HG03469 (cell line): ENCODE measurements at regions not wholly inside any gene's neighbourhood (a gene's known extent, or its start where the extent isn't known, plus 50 kb on each side); places are given as distances from the start of the nearest gene placed in this dataset.
"Not testable (repeated sequence)": the region's sequence is repeated elsewhere in the genome, so short reads cannot be mapped to it uniquely, and the experiment has no call there.

Experiments
- ATAC-seq: cut with Tn5 transposase; IDR thresholded peaks from one replicate; pipeline ENCODE4 v1.9.1; 2021; ENCODE audit warnings: mild to moderate bottlenecking, moderate library complexity, moderate number of reproducible peaks; ENCODE audit not compliant: unreplicated experiment

- ATAC-seq: no peak
These were observed 71.4 kb downstream of the TLR4 start for GRCh38 chr9:117775591-117775990.

- peak; percentile 43 for ATAC-seq
These were observed 73.6 kb downstream of the TLR4 start for GRCh38 chr9:117777823-117778222.

GRCh38 chr9:117779760-117780159, 75.6 kb downstream of the TLR4 start:
- no peak for ATAC-seq

- ATAC-seq: peak; percentile 49
These were observed 79.0 kb downstream of the TLR4 start for GRCh38 chr9:117782931-117783788.

- ATAC-seq: peak; percentile 80
These were observed 79.6 kb downstream of the TLR4 start for GRCh38 chr9:117783828-117784227.

GRCh38 chr9:117784996-117785395, 80.8 kb downstream of the TLR4 start:
- ATAC-seq: no peak

- ATAC-seq: no peak
These were observed 83.5 kb downstream of the TLR4 start for GRCh38 chr9:117787746-117788145.

- no peak for ATAC-seq
These were observed 91.1 kb downstream of the TLR4 start for GRCh38 chr9:117795271-117795670.

GRCh38 chr9:117796681-117797080, 92.5 kb downstream of the TLR4 start:
- no peak for ATAC-seq

GRCh38 chr9:117800389-117800788, 96.2 kb downstream of the TLR4 start:
- ATAC-seq: no peak

GRCh38 chr9:117809751-117810150, 105.5 kb downstream of the TLR4 start:
- no peak for ATAC-seq

- peak; percentile 87 for ATAC-seq
These were observed 111.1 kb downstream of the TLR4 start for GRCh38 chr9:117815315-117815714.

GRCh38 chr9:117815948-117816347, 111.7 kb downstream of the TLR4 start:
- ATAC-seq: peak; percentile 23

- ATAC-seq: no peak
These were observed 117.8 kb downstream of the TLR4 start for GRCh38 chr9:117821954-117822353.

GRCh38 chr9:117823576-117823975, 119.4 kb downstream of the TLR4 start:
- ATAC-seq: no peak

GRCh38 chr9:117825609-117826347, 121.6 kb downstream of the TLR4 start:
- ATAC-seq: peak; percentile 97

GRCh38 chr9:117826837-117827236, 122.6 kb downstream of the TLR4 start:
- no peak for ATAC-seq

GRCh38 chr9:117827456-117827855, 123.3 kb downstream of the TLR4 start:
- no peak for ATAC-seq

- ATAC-seq: no peak
These were observed 124.3 kb downstream of the TLR4 start for GRCh38 chr9:117828466-117828865.

GRCh38 chr9:117835798-117836197, 131.6 kb downstream of the TLR4 start:
- ATAC-seq: peak; percentile 87

- ATAC-seq: no peak
These were observed 135.7 kb downstream of the TLR4 start for GRCh38 chr9:117839862-117840261.

GRCh38 chr9:117851836-117852461, 147.7 kb downstream of the TLR4 start:
- ATAC-seq: not testable (repeated sequence)
